H9 (cell line): ENCODE measurements at regions not wholly inside any gene's neighbourhood (a gene's known extent, or its start where the extent isn't known, plus 50 kb on each side); places are given as distances from the start of the nearest gene placed in this dataset.

ENCODE experiments used
- DNase-seq: peaks from one replicate; pipeline ENCODE4 v3.0.0-alpha.2; 2017
- H2AFZ ChIP-seq: one replicate; pipeline ENCODE4 v1.6.1; 2013; ENCODE audit warnings: mild to moderate bottlenecking, low read length, control low read depth, moderate library complexity
- H2AK5ac ChIP-seq: 2 replicates; pipeline ENCODE4 v1.6.1; 2013; ENCODE audit warnings: low read length, control low read depth, mixed read lengths; ENCODE audit not compliant: insufficient read length
- H2BK120ac ChIP-seq: one replicate; pipeline ENCODE4 v1.6.1; 2013; ENCODE audit warnings: low read depth, mild to moderate bottlenecking, low read length, control low read depth, inconsistent platforms; ENCODE audit not compliant: poor library complexity, severe bottlenecking
- H2BK12ac ChIP-seq: 2 replicates; pipeline ENCODE4 v1.6.1; 2013; ENCODE audit warnings: low read length, control low read depth, mixed read lengths, low read depth; ENCODE audit not compliant: insufficient read length
- H2BK15ac ChIP-seq: 2 replicates; pipeline ENCODE4 v1.6.1; 2013; ENCODE audit warnings: low read depth, low read length, control low read depth
- H2BK20ac ChIP-seq: one replicate; pipeline ENCODE4 v1.6.1; 2013; ENCODE audit warnings: low read depth, mild to moderate bottlenecking, low read length, control low read depth, inconsistent platforms; ENCODE audit not compliant: poor library complexity, severe bottlenecking
- H2BK5ac ChIP-seq: 2 replicates; pipeline ENCODE4 v1.6.1; 2013; ENCODE audit warnings: low read length, control low read depth, mixed read lengths; ENCODE audit not compliant: insufficient read length
- H3K14ac ChIP-seq: 2 replicates; pipeline ENCODE4 v1.6.1; 2013; ENCODE audit warnings: low read length, control low read depth; ENCODE audit not compliant: insufficient read depth
- H3K18ac ChIP-seq: 2 replicates; pipeline ENCODE4 v1.6.1; 2013; ENCODE audit warnings: low read depth, mild to moderate bottlenecking, mixed read lengths, low read length, control low read depth; ENCODE audit not compliant: insufficient read length
- H3K23ac ChIP-seq: 2 replicates; pipeline ENCODE4 v1.6.1; 2013; ENCODE audit warnings: low read length, control low read depth, mixed read lengths, low read depth; ENCODE audit not compliant: insufficient read length
- H3K23me2 ChIP-seq: 2 replicates; pipeline ENCODE4 v1.6.1; 2013; ENCODE audit warnings: low read depth, mild to moderate bottlenecking, mixed read lengths, low read length, control low read depth; ENCODE audit not compliant: insufficient read length, poor library complexity, severe bottlenecking
- H3K27ac ChIP-seq: 2 replicates; pipeline ENCODE4 v1.5.1; 2013; ENCODE audit warnings: low read length, control low read depth, mixed read lengths, low read depth; ENCODE audit not compliant: insufficient read length
- H3K27me3 ChIP-seq: 2 replicates; pipeline ENCODE4 v1.6.1; 2013; ENCODE audit warnings: low read length, control low read depth, inconsistent platforms; ENCODE audit not compliant: insufficient read depth
- H3K4ac ChIP-seq: 2 replicates; pipeline ENCODE4 v1.6.1; 2013; ENCODE audit warnings: low read depth, mild to moderate bottlenecking, control low read depth, inconsistent platforms, low read length, moderate library complexity
- H3K4me1 ChIP-seq: 2 replicates; pipeline ENCODE4 v1.6.1; 2013; ENCODE audit warnings: low read length, control low read depth, inconsistent platforms; ENCODE audit not compliant: insufficient read depth
- H3K4me2 ChIP-seq: 2 replicates; pipeline ENCODE4 v1.6.1; 2013; ENCODE audit warnings: low read length, control low read depth, mixed read lengths; ENCODE audit not compliant: insufficient read length, insufficient read depth
- H3K56ac ChIP-seq: 2 replicates; pipeline ENCODE4 v1.6.1; 2013; ENCODE audit warnings: low read depth, mild to moderate bottlenecking, mixed read lengths, low read length, control low read depth; ENCODE audit not compliant: insufficient read length
- H3K79me1 ChIP-seq: 2 replicates; pipeline ENCODE4 v1.6.1; 2013; ENCODE audit warnings: low read depth, mild to moderate bottlenecking, moderate library complexity, low read length, control low read depth, inconsistent platforms; ENCODE audit not compliant: insufficient read depth, poor library complexity, severe bottlenecking
- H3K79me2 ChIP-seq: 2 replicates; pipeline ENCODE4 v1.6.1; 2013; ENCODE audit warnings: low read length, control low read depth, inconsistent platforms; ENCODE audit not compliant: insufficient read depth
- H3K9ac ChIP-seq: 2 replicates; pipeline ENCODE4 v1.6.1; 2013; ENCODE audit warnings: low read length, control low read depth, mixed read lengths; ENCODE audit not compliant: insufficient read length; ENCODE audit errors: extremely low read depth
- H3K9me3 ChIP-seq: one replicate; pipeline ENCODE4 v1.6.1; 2013; ENCODE audit warnings: low read depth, low read length, inconsistent platforms; ENCODE audit not compliant: control insufficient read depth
- H3T11ph ChIP-seq: one replicate; pipeline ENCODE4 v1.6.1; 2013; ENCODE audit warnings: mild to moderate bottlenecking, low read length, control low read depth, inconsistent platforms
- H4K20me1 ChIP-seq: one replicate; pipeline ENCODE4 v1.6.1; 2013; ENCODE audit not compliant: control insufficient read depth, insufficient read length, insufficient read depth
- H4K5ac ChIP-seq: 2 replicates; pipeline ENCODE4 v1.6.1; 2013; ENCODE audit warnings: low read depth, mild to moderate bottlenecking, mixed read lengths, low read length, control low read depth; ENCODE audit not compliant: insufficient read length
- H4K8ac ChIP-seq: replicated peaks from 2 replicates; pipeline ENCODE4 v1.6.1; 2013; ENCODE audit warnings: low read length, control low read depth, mixed read lengths, low read depth; ENCODE audit not compliant: insufficient read length
- H4K91ac ChIP-seq: 2 replicates; pipeline ENCODE4 v1.6.1; 2013; ENCODE audit warnings: low read depth, mild to moderate bottlenecking, moderate library complexity, mixed read lengths, low read length, control low read depth; ENCODE audit not compliant: insufficient read length
- H3K27ac Mint-ChIP-seq, 3 experiments: 2 replicates in 2 of 3; 3 replicates in 1 of 3; pipeline ENCODE4 v1.8.0; 2020 to 2021; ENCODE audit warnings: mixed read lengths in 3 of 3, mild to moderate bottlenecking in 1 of 3, moderate library complexity in 1 of 3
- H3K27me3 Mint-ChIP-seq: 2 replicates; pipeline ENCODE4 v1.8.0; 2021; ENCODE audit warnings: low read depth, mild to moderate bottlenecking, moderate library complexity, mixed read lengths
- H3K36me3 Mint-ChIP-seq, 3 experiments: 2 replicates in 2 of 3; 3 replicates in 1 of 3; pipeline ENCODE4 v1.8.0; 2020 to 2021; ENCODE audit warnings: low read depth in 3 of 3, mixed read lengths in 3 of 3; ENCODE audit not compliant: insufficient read depth in 1 of 3
- H3K4me1 Mint-ChIP-seq, 2 experiments: 2 replicates each; pipeline ENCODE4 v1.8.0; 2020; ENCODE audit warnings: mixed read lengths in 2 of 2
- H3K4me3 Mint-ChIP-seq, 2 experiments: 2 replicates in 1 of 2; 3 replicates in 1 of 2; pipeline ENCODE4 v1.8.0; 2020 to 2021; ENCODE audit warnings: mild to moderate bottlenecking in 2 of 2, mixed read lengths in 2 of 2, moderate library complexity in 1 of 2
- H3K9me3 Mint-ChIP-seq, 2 experiments: 2 replicates in 1 of 2; 3 replicates in 1 of 2; pipeline ENCODE4 v1.8.0; 2020; ENCODE audit warnings: mild to moderate bottlenecking in 2 of 2, mixed read lengths in 2 of 2, moderate library complexity in 1 of 2
- WGBS: extraction: QIAGEN DNeasy Blood & Tissue Kit; methylation state at CpG from one replicate; pipeline ENCODE4 v1.1.7; 2013; ENCODE audit warnings: missing lambda C conversion rate, low lambda C conversion rate, mixed read lengths; ENCODE audit not compliant: insufficient read length; ENCODE audit errors: extremely low coverage; 5-methylcytosine and 5-hydroxymethylcytosine counted together
- TF ChIP-seq, protein P1 (sequence below): fragments of 200-600 bp; sonication (generic); conservative IDR thresholded peaks from 3 replicates; pipeline ENCODE4 v1.8.0; 2021; ENCODE audit warnings: antibody characterized with exemption, mild to moderate bottlenecking

GRCh38 chr1:218525031-218525430 is 179.9 kb downstream of the TGFB2 start:
- TF ChIP-seq, protein P1, sequence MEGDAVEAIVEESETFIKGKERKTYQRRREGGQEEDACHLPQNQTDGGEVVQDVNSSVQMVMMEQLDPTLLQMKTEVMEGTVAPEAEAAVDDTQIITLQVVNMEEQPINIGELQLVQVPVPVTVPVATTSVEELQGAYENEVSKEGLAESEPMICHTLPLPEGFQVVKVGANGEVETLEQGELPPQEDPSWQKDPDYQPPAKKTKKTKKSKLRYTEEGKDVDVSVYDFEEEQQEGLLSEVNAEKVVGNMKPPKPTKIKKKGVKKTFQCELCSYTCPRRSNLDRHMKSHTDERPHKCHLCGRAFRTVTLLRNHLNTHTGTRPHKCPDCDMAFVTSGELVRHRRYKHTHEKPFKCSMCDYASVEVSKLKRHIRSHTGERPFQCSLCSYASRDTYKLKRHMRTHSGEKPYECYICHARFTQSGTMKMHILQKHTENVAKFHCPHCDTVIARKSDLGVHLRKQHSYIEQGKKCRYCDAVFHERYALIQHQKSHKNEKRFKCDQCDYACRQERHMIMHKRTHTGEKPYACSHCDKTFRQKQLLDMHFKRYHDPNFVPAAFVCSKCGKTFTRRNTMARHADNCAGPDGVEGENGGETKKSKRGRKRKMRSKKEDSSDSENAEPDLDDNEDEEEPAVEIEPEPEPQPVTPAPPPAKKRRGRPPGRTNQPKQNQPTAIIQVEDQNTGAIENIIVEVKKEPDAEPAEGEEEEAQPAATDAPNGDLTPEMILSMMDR: no peak
- no peaks in the 10 kb centered on the region for H3K9me3 Mint-ChIP-seq
- Histone ChIP-seq H4K20me1 (no peaks in the 10 kb centered on the region), H3K4me2 (no peak overlapping the region), H4K5ac (no peak overlapping the region), H4K8ac (no peak overlapping the region), H4K91ac (no peak overlapping the region), H2BK120ac (no peak overlapping the region), H2AFZ (peak overlapping the region; percentile 56), H3K23ac (no peak overlapping the region), H3T11ph (no peak overlapping the region), H2BK5ac (no peak overlapping the region), H3K27ac (no peak overlapping the region), H2BK15ac (no peak overlapping the region), H3K9ac (no peak overlapping the region), H3K79me1 (no peaks in the 10 kb centered on the region), H2BK12ac (no peak overlapping the region), H2BK20ac (no peak overlapping the region), H3K27me3 (no peaks in the 10 kb centered on the region), H3K56ac (no peak overlapping the region), H3K4ac (no peak overlapping the region), H3K4me1 (no peaks in the 10 kb centered on the region), H3K18ac (no peak overlapping the region), H2AK5ac (no peak overlapping the region), H3K79me2 (no peaks in the 10 kb centered on the region), H3K23me2 (no peaks in the 10 kb centered on the region), H3K14ac (no peak overlapping the region), H3K9me3 (no peaks in the 10 kb centered on the region)
- DNase-seq: no peak
- no peaks in the 10 kb centered on the region for H3K27me3 Mint-ChIP-seq
- WGBS: no CpG with 5 or more reads among the region's 6 CpGs
- no peaks in the 10 kb centered on the region for H3K36me3 Mint-ChIP-seq
- peaks cover 0 to 7% of the 10 kb centered on the region in 2 experiments; a peak in 2 of 4 replicates for H3K4me1 Mint-ChIP-seq
- no peak overlapping the region for H3K4me3 Mint-ChIP-seq
- peak overlapping the region in 1 of 3 experiments; percentile 24; a peak in 2 of 7 replicates for H3K27ac Mint-ChIP-seq
